ENCODE measurements at regions not wholly inside any gene's neighbourhood (a gene's known extent, or its start where the extent isn't known, plus 50 kb on each side); places are given as distances from the start of the nearest gene placed in this dataset.
A peak's percentile ranks its signal among the peaks of the same experiment; 100 is the strongest.
"Not testable (repeated sequence)": the region's sequence is repeated elsewhere in the genome, so short reads cannot be mapped to it uniquely, and the experiment has no call there.

DNA sequence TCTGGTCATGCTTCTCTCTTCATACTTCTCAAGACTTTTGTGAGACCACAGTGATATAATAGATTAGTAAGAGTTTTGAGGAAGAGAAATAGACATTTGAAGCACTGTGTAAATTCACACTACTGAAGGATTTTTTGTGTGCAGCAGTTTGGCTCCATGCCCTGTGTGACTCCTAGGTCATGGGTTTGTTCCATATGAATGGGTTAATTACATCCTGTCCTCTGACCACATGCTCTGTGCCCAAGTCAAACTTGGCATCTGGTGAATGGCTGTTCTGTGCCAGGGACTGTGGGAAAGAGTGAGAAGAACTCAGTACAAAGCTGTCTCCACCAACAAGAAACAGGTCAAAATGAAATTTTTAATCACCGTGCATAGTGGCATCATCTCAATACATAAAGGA, 304.0 kb downstream of the LNPK start:
- DNase-seq (ENCODE audit: insufficient read length, low spot score) (no peak), FAIRE-seq (no peak)

DNA sequence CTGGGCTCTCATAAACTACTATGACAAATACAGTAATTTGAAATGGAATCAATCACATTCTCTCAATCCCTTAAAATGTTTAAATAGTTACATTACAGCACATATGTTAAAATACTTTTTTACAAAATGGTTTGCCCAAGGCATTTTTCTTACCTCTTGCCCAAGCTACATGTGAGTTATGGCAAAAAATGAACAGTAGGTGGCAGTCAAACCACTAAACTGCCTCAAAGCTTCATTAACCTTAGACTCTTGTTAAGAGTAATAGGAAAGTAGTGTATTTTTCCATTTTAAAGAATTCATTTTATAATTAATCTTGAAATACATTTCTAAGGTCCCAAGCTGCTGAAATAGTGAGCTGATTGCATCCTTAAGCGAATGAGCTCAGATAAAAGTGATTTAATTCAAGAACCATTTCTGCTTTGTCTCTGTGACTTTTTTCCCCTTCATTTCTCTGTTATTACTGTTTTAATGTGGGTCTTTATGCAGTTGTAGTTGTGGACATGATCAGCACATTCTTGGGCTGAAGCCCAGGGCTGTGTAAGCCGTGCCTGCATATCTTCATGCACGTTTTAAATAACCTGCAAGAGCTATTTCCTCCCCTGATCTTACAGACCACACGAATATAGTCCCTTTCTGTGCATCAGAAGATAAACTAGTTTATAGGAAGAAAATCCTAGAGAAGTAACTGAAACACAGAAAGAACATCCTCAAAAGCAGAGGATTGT, 311.8 kb downstream of the LNPK start:
- peak; percentile 36 for DNase-seq (ENCODE audit: insufficient read length, low spot score)
- FAIRE-seq, result no peak

DNA sequence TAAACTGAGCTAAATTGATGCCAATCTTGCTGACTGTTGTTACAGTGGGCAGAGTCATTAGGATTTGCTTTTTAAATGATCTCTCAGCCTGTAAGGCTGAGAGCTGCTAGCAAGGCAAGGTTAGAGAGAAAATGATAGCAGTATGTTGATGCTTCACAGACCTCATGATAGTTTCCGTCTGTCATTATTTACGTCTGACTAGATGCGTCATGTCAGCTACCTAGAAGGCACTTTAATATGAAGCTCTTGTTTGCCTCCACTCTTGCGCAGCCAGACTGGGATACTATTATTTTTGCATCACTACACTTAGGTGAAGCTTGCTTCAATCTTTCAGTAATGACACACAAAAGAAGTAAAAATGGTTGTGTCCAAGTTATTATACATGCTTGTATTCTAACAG, 313.8 kb downstream of the LNPK start:
- no peak for DNase-seq (ENCODE audit: insufficient read length, low spot score)
- FAIRE-seq, result no peak

DNA sequence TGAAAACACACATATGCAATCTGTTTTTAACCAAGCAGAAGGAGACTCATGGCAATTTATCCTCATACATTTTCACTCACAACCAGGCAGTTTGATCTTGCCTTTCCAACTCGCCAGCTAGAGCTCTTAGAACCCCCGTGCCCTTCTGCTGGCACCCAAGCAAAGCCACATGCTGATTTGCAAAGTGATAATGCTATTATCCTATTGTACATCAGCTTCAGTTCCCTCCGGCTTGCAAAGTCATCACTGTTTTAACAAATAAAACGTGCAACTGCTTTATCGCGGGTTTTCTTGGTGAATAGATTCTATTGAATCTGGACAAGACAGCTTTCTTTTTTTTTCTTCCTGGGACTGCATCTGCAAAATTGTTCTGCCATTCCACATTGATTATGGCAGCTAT, 314.6 kb downstream of the LNPK start:
- no peak for FAIRE-seq
- no peak for DNase-seq (ENCODE audit: insufficient read length, low spot score)

DNA sequence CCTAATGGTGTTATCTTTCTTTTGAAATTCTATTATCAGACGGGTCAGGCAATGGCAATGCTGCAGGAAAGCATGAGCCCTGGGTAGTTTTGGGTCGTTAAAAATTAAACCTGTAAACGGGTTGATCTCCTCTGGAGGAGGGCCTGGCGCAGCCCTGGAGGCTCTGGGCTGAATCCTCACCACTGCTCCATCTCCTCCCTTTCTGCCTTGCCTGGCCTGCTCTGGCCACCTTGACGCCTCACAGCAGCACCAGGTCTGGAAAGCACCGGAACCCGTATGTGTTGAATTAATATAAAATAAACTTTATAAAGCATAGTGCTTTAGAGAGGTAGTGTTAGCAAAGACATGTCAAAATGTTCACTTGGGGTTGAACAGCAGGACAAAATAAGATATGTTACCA, 316.1 kb downstream of the LNPK start:
- FAIRE-seq, result no peak

DNA sequence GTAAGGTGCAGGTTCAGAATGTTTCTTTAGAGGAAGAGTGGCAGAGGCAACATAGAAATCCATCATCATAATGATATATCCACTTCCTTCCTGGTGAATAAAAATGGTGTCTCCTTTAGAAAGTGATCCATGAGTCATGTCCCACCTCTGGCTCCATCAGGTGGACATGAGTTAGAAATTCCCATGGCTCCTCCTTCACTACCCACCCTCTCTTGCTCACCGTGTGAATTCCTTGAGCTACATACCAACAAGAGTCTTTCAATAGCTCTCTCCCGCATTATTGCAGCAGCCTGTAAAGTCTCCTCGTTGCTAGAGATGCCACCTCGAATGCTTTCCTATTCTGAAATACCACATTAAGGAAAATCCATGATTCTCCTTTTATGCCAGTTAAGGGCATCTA, 317.6 kb downstream of the LNPK start:
- no peak for FAIRE-seq
- DNase-seq (ENCODE audit: insufficient read length, low spot score), result no peak

More for the DNA sequence above, 316.1 kb downstream of the LNPK start:
- no peak for DNase-seq (ENCODE audit: insufficient read length, low spot score)

DNA sequence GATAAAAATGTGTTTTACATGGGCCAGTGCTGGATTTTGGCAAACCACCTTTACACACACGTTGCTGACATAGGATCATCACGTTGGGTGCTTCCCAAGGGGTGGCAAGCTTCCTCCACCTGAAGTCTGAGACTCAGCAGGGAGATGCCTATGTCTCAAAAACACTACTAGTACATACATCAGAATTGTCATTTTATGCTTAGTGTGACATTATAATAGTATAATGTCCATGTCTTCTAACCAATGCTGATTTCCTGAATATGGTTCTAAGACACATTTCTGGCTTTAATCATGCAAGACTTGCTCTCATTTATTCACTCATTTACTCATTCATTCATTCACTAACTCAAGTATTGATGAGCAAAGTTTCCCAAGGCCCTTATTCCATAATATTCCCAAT, 322.3 kb downstream of the LNPK start:
- no peak for FAIRE-seq
- DNase-seq (ENCODE audit: insufficient read length, low spot score), result no peak

DNA sequence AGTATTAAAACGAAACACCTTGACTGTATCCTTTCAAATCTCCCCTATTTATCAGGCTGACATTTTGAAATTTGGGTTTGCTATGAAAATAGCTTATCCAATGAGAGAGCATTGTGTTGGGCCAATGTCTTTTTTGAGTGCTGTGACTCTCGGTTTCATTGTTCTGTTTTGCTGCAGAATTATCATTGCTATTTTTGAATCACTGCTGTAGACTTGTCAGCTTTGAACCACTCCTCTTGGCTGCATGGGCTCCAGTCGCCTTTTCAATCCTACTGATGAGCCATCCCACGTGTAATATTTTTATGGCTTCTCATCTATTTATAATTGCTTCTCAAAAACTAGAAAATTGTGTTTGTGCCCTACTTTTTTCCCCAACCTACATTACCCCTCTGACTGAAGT, 322.8 kb downstream of the LNPK start:
- DNase-seq (ENCODE audit: insufficient read length, low spot score) (no peak), FAIRE-seq (no peak)

DNA sequence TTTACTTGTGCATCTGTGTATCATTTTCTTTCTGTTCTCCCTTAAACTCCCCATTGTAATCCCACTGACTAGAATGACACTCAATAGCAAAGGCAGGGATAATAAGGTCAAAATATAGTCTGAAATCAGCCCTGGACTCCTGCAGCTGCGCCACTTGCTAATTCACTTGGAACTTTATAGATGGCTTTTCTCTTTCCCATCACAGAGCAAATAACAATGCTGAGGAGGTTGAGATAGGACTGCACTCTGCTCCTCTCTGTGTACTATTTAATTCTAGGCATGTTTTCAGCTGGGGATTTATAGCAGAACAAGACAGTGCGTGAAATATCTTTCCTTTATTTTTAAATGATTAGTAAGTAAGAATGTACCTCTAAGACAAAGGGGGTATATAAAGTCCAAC, 324.2 kb downstream of the LNPK start:
- DNase-seq (ENCODE audit: insufficient read length, low spot score), result no peak
- FAIRE-seq, result no peak

DNA sequence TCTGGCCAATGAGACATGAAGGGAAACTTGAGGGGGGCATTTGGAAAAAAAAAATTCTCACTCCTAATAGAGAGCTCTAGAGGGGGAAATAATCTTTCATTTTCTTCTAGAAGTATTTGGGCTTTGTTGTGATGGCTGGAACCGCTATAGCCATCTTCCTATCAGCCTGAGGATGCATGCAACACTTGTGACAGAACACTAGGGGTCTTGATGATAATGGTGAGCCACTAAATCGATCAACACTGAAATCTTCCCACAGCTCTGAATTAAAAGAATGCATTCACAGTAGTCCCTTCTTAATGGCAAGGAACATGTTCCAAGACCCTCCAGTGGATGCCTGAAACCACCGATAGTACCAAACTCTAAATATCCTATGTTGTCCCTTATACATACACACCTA, 325.3 kb downstream of the LNPK start:
- FAIRE-seq, result no peak

DNA sequence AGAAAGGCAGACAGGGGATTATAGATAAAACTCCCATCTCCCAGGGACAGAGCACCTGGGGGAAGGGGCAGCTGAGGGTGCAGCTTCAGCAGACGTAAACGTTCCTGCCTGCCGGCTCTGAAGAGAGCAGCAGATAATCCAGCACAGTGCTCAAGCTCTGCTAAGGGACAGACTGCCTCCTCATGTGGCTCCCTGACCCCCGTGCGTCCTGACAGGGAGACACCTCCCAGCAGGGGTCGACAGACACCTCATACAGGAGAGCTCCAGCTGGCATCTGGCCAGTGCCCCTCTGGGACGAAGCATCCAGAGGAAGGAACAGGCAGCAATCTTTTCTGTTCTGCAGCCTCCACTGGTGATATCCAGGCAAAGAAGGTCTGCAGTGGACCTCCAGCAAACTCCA, 333.3 kb downstream of the LNPK start:
- DNase-seq (ENCODE audit: insufficient read length, low spot score); FAIRE-seq: not testable (repeated sequence)

More for the DNA sequence above, 325.3 kb downstream of the LNPK start:
- no peak for DNase-seq (ENCODE audit: insufficient read length, low spot score)

DNA sequence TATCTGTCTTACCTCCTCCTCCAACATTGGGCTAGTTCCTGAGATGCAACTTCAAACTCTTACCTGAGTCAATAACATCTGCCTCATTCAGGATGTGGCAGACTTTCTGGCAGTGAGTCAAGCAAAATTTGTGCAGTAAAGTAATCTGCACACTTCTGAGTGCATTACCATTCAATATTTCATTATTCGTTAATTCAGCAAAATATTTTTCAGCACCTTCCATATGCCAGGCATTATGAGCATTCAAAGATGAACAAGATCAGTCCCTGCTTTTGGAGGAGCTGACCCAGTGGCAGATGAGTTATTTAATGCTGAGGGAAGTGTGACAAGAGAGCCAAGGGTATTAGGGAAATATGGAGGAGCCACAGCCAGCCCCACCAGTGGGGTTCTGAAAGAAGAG, 339.7 kb downstream of the LNPK start:
- FAIRE-seq (no peak), DNase-seq (ENCODE audit: insufficient read length, low spot score) (no peak)

DNA sequence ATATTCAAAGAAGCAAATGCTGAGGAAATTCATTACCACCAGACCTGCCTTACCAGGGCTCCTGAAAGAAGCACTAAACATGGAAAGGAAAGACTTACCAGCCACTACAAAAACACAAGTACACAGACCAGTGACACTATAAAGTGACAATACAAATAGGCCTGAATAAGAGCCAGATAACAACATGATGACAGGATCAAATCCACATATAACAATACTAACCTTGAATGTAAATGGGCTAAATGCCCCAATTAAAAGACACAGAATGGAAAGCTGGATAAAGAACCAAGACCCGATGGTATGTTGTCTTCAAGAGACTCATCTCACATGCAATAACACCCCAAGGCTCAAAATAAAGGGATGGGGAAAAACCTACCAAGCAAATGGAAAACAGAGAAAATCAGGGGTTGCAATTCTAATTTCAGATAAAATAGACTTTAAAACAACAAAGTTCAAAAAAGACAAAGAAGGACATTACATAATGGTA, 353.4 kb downstream of the LNPK start:
- DNase-seq (ENCODE audit: insufficient read length, low spot score), result no peak
- no peak for FAIRE-seq

DNA sequence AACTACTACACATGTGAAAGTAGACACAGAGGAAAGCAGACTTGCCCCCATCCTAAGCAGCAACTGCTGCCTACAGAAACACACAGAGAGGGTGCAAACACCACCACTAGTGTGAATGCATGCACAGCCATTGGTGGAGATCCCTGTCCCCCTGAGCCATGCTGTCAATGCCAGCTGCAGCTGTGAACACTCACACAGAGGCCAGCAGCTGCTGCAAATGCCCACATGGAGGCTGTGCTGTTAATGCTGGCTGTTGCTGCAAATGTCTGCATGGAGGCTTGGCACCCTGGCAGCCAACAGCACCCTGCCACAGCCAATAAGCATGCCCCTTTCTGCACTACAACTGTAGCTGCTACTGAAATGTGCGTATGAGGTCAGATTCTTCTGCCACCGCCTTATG, 355.0 kb downstream of the LNPK start:
- no peak for FAIRE-seq
- no peak for DNase-seq (ENCODE audit: insufficient read length, low spot score)

DNA sequence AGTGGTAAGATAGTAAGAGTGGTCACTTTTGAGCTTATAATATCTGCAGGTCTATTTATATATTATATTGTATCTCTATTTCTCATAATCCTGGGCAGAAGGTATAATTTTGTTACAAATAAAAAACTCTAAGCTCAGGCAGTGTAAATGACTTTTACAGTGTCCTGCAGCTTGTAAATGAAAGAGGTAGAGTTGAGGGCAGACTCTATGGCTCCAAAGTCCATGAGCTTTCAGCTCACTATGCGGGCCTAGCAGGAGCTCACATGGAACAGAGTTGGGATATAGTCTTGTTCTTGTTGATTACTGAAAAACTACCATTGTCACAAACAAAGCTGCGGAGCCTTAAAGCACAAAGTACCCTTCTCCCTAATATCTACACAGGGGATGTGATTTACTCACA, 361.4 kb downstream of the LNPK start:
- DNase-seq (ENCODE audit: insufficient read length, low spot score) (no peak), FAIRE-seq (no peak)

DNA sequence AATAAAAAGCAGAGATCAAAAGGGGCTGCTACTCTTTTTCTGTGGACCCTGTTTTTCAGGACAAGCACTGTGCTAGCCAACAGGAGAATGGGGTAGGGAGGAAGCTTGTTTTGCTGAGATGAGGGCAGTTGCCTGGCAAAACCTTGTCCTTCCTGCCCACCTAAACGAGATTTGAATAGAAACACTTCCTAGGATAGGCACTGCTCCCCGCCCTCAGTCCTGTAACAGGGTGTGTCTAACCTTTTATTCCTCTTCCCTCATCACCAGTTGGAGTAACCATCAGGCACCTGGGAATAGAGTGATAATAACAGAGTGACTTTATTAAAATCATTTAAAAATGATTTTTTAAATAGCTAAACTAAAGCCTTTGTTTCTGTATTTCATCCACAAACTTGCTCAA, 368.8 kb downstream of the LNPK start:
- FAIRE-seq (no peak), DNase-seq (ENCODE audit: insufficient read length, low spot score) (no peak)

DNA sequence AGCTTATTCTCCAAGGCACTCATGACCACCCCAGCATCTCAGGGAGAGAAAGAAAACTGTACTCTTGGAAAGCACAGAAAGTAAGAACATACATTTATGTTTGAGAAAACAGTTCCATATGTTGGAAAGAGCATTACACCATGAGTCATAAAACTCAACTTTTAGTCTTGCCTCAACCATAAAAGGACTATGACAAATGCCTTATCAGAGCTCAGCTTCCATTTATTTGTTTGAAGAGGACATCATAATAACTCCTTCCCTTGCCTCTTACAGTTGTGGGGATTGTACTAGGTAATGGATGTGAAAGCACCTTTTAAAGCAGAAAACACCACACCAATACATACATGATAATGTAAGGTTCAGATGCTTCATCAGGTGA, 370.8 kb downstream of the LNPK start:
- no peak for FAIRE-seq

DNA sequence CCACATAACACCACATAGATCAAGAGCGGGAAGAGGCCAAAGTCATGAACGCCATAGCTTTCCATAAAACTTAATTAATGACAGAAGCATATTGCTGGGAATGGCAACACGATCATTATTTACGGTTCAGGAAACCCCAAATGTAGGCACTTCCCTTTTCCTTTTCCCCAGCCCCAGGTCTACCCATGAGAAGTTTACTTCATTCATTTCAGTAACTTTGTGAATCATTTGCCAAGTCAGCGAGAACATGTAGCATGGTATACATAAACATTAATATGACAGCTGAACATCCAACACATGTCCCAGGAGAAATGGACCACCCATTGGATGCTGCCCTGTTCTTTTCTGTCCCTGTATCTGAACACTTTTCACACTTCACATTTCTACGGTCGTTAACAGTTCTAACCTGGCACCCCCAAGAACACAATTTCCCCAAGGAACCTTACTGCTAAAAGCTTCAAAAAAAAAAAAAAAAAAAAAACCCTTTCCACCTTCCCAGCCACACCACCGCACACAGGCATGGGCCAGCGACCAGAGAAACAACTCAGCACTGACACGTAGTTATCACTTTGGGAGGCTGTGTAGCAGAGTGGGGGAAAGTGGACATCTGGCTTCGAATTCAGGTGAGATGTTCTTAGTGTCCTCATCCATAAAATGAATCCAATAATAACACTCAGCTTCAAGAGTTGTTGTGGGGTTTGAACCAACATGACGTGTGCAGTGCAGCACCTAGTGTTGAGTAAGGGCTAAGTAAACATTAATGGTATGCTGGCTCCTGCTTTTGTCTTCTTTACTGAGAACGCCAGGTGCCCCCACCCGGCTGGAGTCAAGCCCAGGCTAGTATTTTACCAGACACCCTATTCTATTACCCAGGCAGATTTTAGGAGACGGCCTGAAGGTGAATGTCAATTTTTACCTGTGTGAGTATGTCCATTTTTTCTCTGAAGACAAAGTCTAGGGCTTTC, 371.5 kb downstream of the LNPK start:
- FAIRE-seq (no peak), DNase-seq (ENCODE audit: insufficient read length, low spot score) (no peak)

More for the DNA sequence above, 370.8 kb downstream of the LNPK start:
- no peak for DNase-seq (ENCODE audit: insufficient read length, low spot score)

DNA sequence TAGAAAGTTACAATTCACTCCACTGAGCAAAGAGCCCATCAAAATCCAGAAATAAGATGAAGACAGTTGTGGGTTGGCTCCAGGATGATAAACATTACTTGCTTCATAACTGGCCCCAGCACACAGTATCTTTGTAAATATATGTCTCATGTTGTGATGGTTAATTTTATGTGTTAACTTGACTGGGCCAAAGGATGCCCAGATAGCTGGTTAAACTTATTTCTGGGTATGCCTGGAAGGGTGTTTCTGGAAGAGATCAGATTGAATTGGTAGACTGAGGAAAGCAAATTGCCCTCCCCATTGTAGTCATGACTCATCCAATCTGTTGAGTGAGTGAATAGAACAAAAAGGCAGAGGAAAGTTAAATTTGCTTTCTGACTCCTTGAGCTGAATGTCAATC, 373.8 kb downstream of the LNPK start:
- DNase-seq (ENCODE audit: insufficient read length, low spot score) (no peak), FAIRE-seq (no peak)

DNA sequence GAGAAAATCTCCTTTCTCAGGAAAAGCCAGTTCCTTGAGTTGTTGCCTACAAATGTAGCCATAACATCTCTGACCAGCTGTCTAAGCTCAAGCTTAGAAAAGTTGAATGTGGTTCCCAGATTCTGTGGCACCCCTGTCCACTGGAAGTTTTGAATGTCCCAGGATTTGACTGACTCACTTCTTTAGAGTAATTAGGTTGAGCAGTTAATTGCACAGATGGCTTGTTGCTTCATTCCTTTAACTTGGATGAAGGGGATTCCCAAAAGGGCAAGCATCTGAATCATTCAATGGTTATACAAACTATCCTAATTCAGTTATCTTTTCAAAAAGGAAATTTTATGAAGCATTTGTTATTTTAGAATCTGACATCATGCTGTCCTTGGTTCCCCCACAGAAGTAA, 374.7 kb downstream of the LNPK start:
- no peak for DNase-seq (ENCODE audit: insufficient read length, low spot score)
- FAIRE-seq, result no peak

DNA sequence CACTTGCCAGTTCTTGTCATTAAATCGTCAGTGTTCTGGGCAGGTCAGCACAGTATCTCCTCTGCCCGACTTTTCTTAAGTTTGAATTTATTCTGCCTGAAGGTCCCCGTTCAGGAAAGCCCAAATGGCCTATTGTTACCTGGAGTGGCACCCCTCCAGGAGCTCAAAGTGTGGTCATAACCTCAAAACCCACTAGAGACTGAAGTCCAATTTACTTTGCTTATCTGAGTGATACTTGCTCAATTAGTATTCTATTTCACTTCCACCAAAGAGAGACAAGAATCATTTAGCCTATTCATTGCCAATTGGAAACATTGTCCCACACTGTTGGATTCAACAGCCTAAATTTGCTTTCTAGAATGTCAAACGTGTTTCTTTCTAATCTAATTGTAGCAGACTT, 375.3 kb downstream of the LNPK start:
- no peak for FAIRE-seq

DNA sequence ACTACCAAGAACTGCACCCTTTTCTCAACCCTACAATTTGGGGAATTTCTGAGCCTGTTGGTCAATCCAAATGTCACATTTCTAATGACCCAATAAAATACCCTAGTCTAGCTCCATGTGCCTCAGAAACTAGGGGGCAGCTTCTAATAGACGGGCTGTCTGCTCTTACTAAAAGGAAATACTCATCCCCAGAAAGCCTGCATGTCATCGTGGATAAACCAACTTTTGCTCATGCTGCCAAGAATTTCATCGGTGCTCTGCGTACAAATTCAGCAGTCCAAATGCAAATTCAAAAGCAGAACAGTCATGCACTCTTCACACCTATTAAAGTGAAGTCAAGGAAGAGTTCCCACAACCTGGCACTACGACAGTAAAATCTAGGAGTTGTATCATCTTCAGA, 377.3 kb downstream of the LNPK start:
- no peak for DNase-seq (ENCODE audit: insufficient read length, low spot score)
- no peak for FAIRE-seq

More for the DNA sequence above, 375.3 kb downstream of the LNPK start:
- no peak for DNase-seq (ENCODE audit: insufficient read length, low spot score)
